ENCODE measurements at regions not wholly inside any gene's neighbourhood (a gene's known extent, or its start where the extent isn't known, plus 50 kb on each side); places are given as distances from the start of the nearest gene placed in this dataset.

DNA sequence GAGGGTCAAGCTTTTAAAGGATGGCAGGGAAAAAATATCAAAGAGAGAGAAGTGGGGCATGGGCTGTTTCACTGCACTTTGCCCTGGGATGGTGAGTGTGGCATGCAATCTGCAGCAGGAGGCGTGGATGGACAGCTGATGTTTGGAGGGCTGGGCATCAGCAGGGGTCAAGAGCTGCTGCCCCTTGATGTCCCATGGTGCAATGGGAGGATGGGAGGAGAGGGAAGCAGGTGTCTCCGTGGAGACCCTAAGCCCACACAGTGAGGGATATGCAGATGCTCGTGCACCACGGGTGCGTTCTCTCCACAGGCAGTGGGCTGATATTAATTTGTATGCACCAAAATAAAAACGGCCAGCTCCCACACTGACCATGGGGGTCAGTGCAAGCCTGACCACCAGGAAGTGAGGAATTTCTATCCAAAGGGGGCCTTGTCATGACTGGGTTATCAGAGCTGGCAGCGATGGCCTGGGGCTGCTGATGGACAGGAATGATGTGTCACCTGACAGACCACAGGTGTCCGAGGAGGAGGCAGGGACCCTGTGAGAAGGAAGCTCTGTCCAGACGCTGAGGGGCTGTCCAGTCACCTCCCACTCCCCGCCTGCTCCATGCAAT is 183.6 kb downstream of the IRF8 start:
- TF ChIP-seq, protein P1, sequence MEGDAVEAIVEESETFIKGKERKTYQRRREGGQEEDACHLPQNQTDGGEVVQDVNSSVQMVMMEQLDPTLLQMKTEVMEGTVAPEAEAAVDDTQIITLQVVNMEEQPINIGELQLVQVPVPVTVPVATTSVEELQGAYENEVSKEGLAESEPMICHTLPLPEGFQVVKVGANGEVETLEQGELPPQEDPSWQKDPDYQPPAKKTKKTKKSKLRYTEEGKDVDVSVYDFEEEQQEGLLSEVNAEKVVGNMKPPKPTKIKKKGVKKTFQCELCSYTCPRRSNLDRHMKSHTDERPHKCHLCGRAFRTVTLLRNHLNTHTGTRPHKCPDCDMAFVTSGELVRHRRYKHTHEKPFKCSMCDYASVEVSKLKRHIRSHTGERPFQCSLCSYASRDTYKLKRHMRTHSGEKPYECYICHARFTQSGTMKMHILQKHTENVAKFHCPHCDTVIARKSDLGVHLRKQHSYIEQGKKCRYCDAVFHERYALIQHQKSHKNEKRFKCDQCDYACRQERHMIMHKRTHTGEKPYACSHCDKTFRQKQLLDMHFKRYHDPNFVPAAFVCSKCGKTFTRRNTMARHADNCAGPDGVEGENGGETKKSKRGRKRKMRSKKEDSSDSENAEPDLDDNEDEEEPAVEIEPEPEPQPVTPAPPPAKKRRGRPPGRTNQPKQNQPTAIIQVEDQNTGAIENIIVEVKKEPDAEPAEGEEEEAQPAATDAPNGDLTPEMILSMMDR (conservative IDR thresholded peaks at IDR 0.05) = no peak
- no peak for TF ChIP-seq EZH2 (IDR thresholded peaks at IDR 0.05; ENCODE audit: low read depth)

Measured in PC-9 (cell line).